Fibroblast of lung (primary cell): ENCODE measurements at regions not wholly inside any gene's neighbourhood (a gene's known extent, or its start where the extent isn't known, plus 50 kb on each side); places are given as distances from the start of the nearest gene placed in this dataset.
"Not testable (repeated sequence)": the region's sequence is repeated elsewhere in the genome, so short reads cannot be mapped to it uniquely, and the experiment has no call there.

Source experiments
- DNase-seq, 2 donors: peaks; one replicate each; pipeline versions ENCODE4 v3.0.0 to v3.0.0-alpha.2; 2010; ENCODE audit warnings: low read depth in 2 of 2
- H2AFZ ChIP-seq: 2 replicates; pipeline ENCODE4 v1.5.1; 2012; ENCODE audit warnings: low read length, control low read depth, inconsistent platforms
- H3K27ac ChIP-seq: 2 replicates; pipeline ENCODE4 v1.5.1; 2011; ENCODE audit warnings: low read length, control low read depth; ENCODE audit not compliant: insufficient read depth
- H3K27me3 ChIP-seq: 2 replicates; pipeline ENCODE4 v1.5.1; 2011; ENCODE audit warnings: mild to moderate bottlenecking, low read length; ENCODE audit not compliant: control insufficient read depth, insufficient read depth
- H3K36me3 ChIP-seq: 2 replicates; pipeline ENCODE4 v1.5.1; 2011; ENCODE audit warnings: low read length; ENCODE audit not compliant: control insufficient read depth, insufficient read depth
- H3K4me1 ChIP-seq: 2 replicates; pipeline ENCODE4 v1.5.1; 2011; ENCODE audit warnings: low read length; ENCODE audit not compliant: control insufficient read depth, insufficient read depth; ENCODE audit errors: extremely low read depth
- H3K4me2 ChIP-seq: 2 replicates; pipeline ENCODE4 v1.5.1; 2011; ENCODE audit warnings: low read length, control low read depth; ENCODE audit not compliant: insufficient read depth; ENCODE audit errors: extremely low read depth
- H3K4me3 ChIP-seq, 4 experiments: fragments of 200-600 bp in 1 of 4; sonication (generic) in 1 of 4; replicated peaks in 1 of 4; 2 replicates each; pipeline ENCODE4 v1.5.1; 2011 to 2016; ENCODE audit warnings: low read length in 4 of 4, low read depth in 3 of 4, mild to moderate bottlenecking in 3 of 4, control low read depth in 2 of 4, inconsistent platforms in 1 of 4, mixed read lengths in 1 of 4; ENCODE audit not compliant: insufficient read depth in 1 of 4; ENCODE audit errors: control extremely low read depth in 1 of 4
- H3K79me2 ChIP-seq: 2 replicates; pipeline ENCODE4 v1.5.1; 2012; ENCODE audit warnings: mild to moderate bottlenecking, low read length, inconsistent platforms; ENCODE audit not compliant: control insufficient read depth, insufficient read depth
- H3K9ac ChIP-seq: 2 replicates; pipeline ENCODE4 v1.5.1; 2011; ENCODE audit warnings: mild to moderate bottlenecking, low read length, control low read depth; ENCODE audit not compliant: insufficient read depth
- H3K9me3 ChIP-seq: 2 replicates; pipeline ENCODE4 v1.5.1; 2012; ENCODE audit warnings: low read depth, low read length; ENCODE audit not compliant: control insufficient read depth, insufficient read depth
- H4K20me1 ChIP-seq: 2 replicates; pipeline ENCODE4 v1.5.1; 2011; ENCODE audit warnings: low read length; ENCODE audit not compliant: control insufficient read depth, insufficient read depth; ENCODE audit errors: extremely low read depth
- CTCF ChIP-seq, 2 donors: IDR thresholded peaks in 1 of 2; conservative IDR thresholded peaks in 1 of 2; 1 replicate in 1 of 2; 2 replicates in 1 of 2; pipeline ENCODE4 v1.5.1; 2011 to 2012; ENCODE audit warnings: low read length in 2 of 2, control low read depth in 1 of 2, inconsistent platforms in 1 of 2, low read depth in 1 of 2, mild to moderate bottlenecking in 1 of 2
- EZH2 ChIP-seq: IDR thresholded peaks from 2 replicates; pipeline ENCODE4 v1.5.1; 2012; ENCODE audit warnings: low read length, control low read depth, mild to moderate bottlenecking; ENCODE audit errors: missing control alignments

- H3K4me2 ChIP-seq: no peak overlapping the region
- TF ChIP-seq CTCF (conservative IDR thresholded peaks at IDR 0.05 in 1 of 2, IDR thresholded peaks at IDR 0.05 in 1 of 2; ENCODE audit: low read depth in 1 of 2, low read length in 2 of 2) (no peak), EZH2 (no peak)
- H4K20me1 ChIP-seq: no peaks in the 10 kb centered on the region
- H3K27me3 ChIP-seq: no peaks in the 10 kb centered on the region
- H3K27ac ChIP-seq: no peak overlapping the region
- H3K36me3 ChIP-seq: no peaks in the 10 kb centered on the region
- H3K79me2 ChIP-seq: no peaks in the 10 kb centered on the region
- H3K4me1 ChIP-seq: no peaks in the 10 kb centered on the region
- H2AFZ ChIP-seq: no peak overlapping the region
- no peak overlapping the region for H3K9ac ChIP-seq
- no peak overlapping the region for H3K4me3 ChIP-seq
- no peaks in the 10 kb centered on the region for H3K9me3 ChIP-seq
- DNase-seq: no peak
Measured at GRCh38 chr3:16708285-16708684, 103.1 kb upstream of the DAZL start.

- H3K9ac ChIP-seq, H3K9me3 ChIP-seq, H2AFZ ChIP-seq, H4K20me1 ChIP-seq, H3K4me3 ChIP-seq, H3K4me1 ChIP-seq, H3K79me2 ChIP-seq, H3K27ac ChIP-seq, H3K27me3 ChIP-seq, H3K36me3 ChIP-seq, H3K4me2 ChIP-seq: not testable (repeated sequence)
- peak in 1 of 2 donors; percentile 4 for DNase-seq
Measured at GRCh38 chr3:16711691-16712090, 106.5 kb upstream of the DAZL start.

- Histone ChIP-seq H3K4me2 (no peak overlapping the region), H3K9me3 (no peaks in the 10 kb centered on the region), H3K4me1 (no peaks in the 10 kb centered on the region), H3K79me2 (no peaks in the 10 kb centered on the region), H3K36me3 (no peaks in the 10 kb centered on the region), H4K20me1 (no peaks in the 10 kb centered on the region), H3K9ac (no peak overlapping the region), H3K4me3 (no peak overlapping the region), H3K27me3 (no peaks in the 10 kb centered on the region), H3K27ac (no peak overlapping the region), H2AFZ (no peak overlapping the region)
- TF ChIP-seq CTCF (conservative IDR thresholded peaks at IDR 0.05 in 1 of 2, IDR thresholded peaks at IDR 0.05 in 1 of 2; ENCODE audit: low read depth in 1 of 2, low read length in 2 of 2) (no peak), EZH2 (no peak)
- no peak for DNase-seq
Measured at GRCh38 chr3:16715281-16715680, 110.1 kb upstream of the DAZL start.

GRCh38 chr3:16719426-16719825 lies 114.2 kb upstream of the DAZL start:
- H3K79me2 ChIP-seq: no peaks in the 10 kb centered on the region
- H3K27ac ChIP-seq: no peak overlapping the region
- DNase-seq: no peak
- no peaks in the 10 kb centered on the region for H3K9me3 ChIP-seq
- TF ChIP-seq CTCF (conservative IDR thresholded peaks at IDR 0.05 in 1 of 2, IDR thresholded peaks at IDR 0.05 in 1 of 2; ENCODE audit: low read depth in 1 of 2, low read length in 2 of 2): no peak
- no peak for TF ChIP-seq EZH2
- H3K4me2 ChIP-seq: no peak overlapping the region
- H2AFZ ChIP-seq: no peak overlapping the region
- no peaks in the 10 kb centered on the region for H4K20me1 ChIP-seq
- no peaks in the 10 kb centered on the region for H3K4me1 ChIP-seq
- H3K4me3 ChIP-seq: no peak overlapping the region
- no peaks in the 10 kb centered on the region for H3K27me3 ChIP-seq
- H3K36me3 ChIP-seq: no peaks in the 10 kb centered on the region
- H3K9ac ChIP-seq: no peak overlapping the region
